ENCODE measurements at regions not wholly inside any gene's neighbourhood (a gene's known extent, or its start where the extent isn't known, plus 50 kb on each side); places are given as distances from the start of the nearest gene placed in this dataset.
A peak's percentile ranks its signal among the peaks of the same experiment; 100 is the strongest.

GRCh38 chr11:19463976-19464375 lies 223.2 kb upstream of the E2F8 start:
- no peak for ATAC-seq
- no peak for TF ChIP-seq POLR2A (IDR thresholded peaks at IDR 0.05)
- no peak for TF ChIP-seq CTCF (IDR thresholded peaks at IDR 0.05)
- Histone ChIP-seq H3K27ac (no peak overlapping the region), H3K4me3 (no peak overlapping the region), H3K9me3 (no peaks in the 10 kb centered on the region), H3K27me3 (no peaks in the 10 kb centered on the region), H3K36me3 (no peaks in the 10 kb centered on the region), H3K4me1 (peaks cover 0 to 11% (median 2%) of the 10 kb centered on the region in 12 donors)
- no peak for DNase-seq
- WGBS, 4 donors = 86 to 91% (median 89%) methylated on average over 7 of the region's 7 CpGs
- intact Hi-C loops (cut with DNase I) = no loop called here

GRCh38 chr11:19460718-19461405 lies 220.1 kb upstream of the E2F8 start:
- ATAC-seq = peak in 3 of 4 donors; percentile 19 to 52 (median 26)
- H3K4me1 ChIP-seq = peaks cover 0 to 11% (median 2%) of the 10 kb centered on the region in 12 donors
- H3K27me3 ChIP-seq = no peaks in the 10 kb centered on the region
- H3K36me3 ChIP-seq = no peaks in the 10 kb centered on the region
- 50 to 55% (median 53%) methylated on average over 6 of the region's 6 CpGs for WGBS, 4 donors
- no peaks in the 10 kb centered on the region for H3K9me3 ChIP-seq
- no peak overlapping the region for H3K27ac ChIP-seq
- intact Hi-C loops (cut with DNase I) = no loop called here
- peak in 4 of 5 donors; percentile 33 to 46 (median 40) for DNase-seq
- H3K4me3 ChIP-seq = no peak overlapping the region
- TF ChIP-seq POLR2A (IDR thresholded peaks at IDR 0.05) (no peak), CTCF (IDR thresholded peaks at IDR 0.05) (no peak)

- Histone ChIP-seq H3K9me3 (no peaks in the 10 kb centered on the region), H3K4me3 (no peak overlapping the region), H3K27ac (no peak overlapping the region), H3K4me1 (peaks cover 0 to 13% (median 2%) of the 10 kb centered on the region in 12 donors), H3K27me3 (no peaks in the 10 kb centered on the region), H3K36me3 (no peaks in the 10 kb centered on the region)
- no peak for DNase-seq
- ATAC-seq = no peak
- TF ChIP-seq CTCF (IDR thresholded peaks at IDR 0.05) (no peak), POLR2A (IDR thresholded peaks at IDR 0.05) (no peak)
- intact Hi-C loops (cut with DNase I) = no loop called here
Measured at GRCh38 chr11:19459240-19459639, 218.5 kb upstream of the E2F8 start.

- WGBS, 4 donors = 92 to 98% (median 96%) methylated on average over 3 of the region's 3 CpGs
- H3K27me3 ChIP-seq = no peaks in the 10 kb centered on the region
- TF ChIP-seq CTCF (IDR thresholded peaks at IDR 0.05) (no peak), POLR2A (IDR thresholded peaks at IDR 0.05) (no peak)
Measured at GRCh38 chr11:19458721-19459120, 218.0 kb upstream of the E2F8 start.

More at GRCh38 chr11:19458721-19459120, 218.0 kb upstream of the E2F8 start:
- no peak for ATAC-seq
- intact Hi-C loops (cut with DNase I) = no loop called here
- Histone ChIP-seq H3K27ac (no peak overlapping the region), H3K9me3 (no peaks in the 10 kb centered on the region), H3K4me1 (peaks cover 0 to 18% (median 2%) of the 10 kb centered on the region in 12 donors), H3K36me3 (no peaks in the 10 kb centered on the region), H3K4me3 (no peak overlapping the region)
- no peak for DNase-seq
